ENCODE measurements at regions not wholly inside any gene's neighbourhood (a gene's known extent, or its start where the extent isn't known, plus 50 kb on each side); places are given as distances from the start of the nearest gene placed in this dataset.

- H3K27ac ChIP-seq = peak overlapping the region; percentile 20
- no peak for DNase-seq (ENCODE audit: low read depth, low spot score)
Measured at GRCh38 chr12:92585115-92585727, 117.6 kb upstream of the PLEKHG7 start.

- no peak for DNase-seq (ENCODE audit: low read depth, low spot score)
Measured at GRCh38 chr12:92583910-92584309, 118.9 kb upstream of the PLEKHG7 start.

DNA sequence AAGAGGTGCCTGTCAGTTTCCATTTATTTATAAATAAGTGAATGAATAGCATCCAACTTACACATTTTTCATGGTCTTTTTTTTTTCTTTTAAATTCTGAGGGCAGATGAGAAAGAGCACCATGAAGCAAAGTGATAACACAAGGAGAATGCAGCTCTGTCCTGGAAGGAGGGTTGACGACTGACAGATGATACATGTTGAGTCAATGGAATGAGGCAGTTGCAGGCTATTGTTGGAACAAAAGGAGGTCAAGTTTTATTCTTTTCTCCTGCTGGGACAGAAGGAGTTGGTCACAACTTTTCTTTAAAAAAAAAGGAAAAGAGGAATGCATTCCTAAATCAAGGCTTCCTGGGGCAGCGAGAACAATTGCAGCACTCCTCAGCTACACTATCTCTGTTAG lies 119.9 kb upstream of the PLEKHG7 start:
- no peak overlapping the region for H3K27ac ChIP-seq
- no peak for DNase-seq (ENCODE audit: low read depth, low spot score)

More at GRCh38 chr12:92583910-92584309, 118.9 kb upstream of the PLEKHG7 start:
- no peak overlapping the region for H3K27ac ChIP-seq

DNA sequence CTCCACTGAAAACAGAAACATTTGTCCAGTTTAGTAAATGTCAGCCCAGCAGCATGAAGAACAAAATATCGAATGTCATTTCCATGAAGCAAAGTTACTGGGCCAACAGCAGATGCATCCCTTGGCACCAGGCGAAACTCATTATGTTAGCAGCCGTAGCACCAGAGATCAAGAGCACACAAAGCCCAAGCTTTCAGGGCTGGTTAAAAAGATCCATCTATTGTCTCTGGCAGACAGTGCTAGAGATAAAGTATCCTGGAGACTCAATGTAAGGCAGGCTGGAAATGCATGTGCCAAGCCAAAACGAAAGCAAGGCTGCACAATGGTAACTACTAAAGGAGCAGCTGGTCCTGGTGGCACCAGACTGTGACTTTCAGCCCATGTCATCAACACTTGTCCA lies 120.3 kb upstream of the PLEKHG7 start:
- DNase-seq (ENCODE audit: low read depth, low spot score) = no peak
- H3K27ac ChIP-seq = no peak overlapping the region

- DNase-seq (ENCODE audit: low read depth, low spot score) = no peak
- H3K27ac ChIP-seq = no peak overlapping the region
Measured at GRCh38 chr12:92581604-92582003, 121.2 kb upstream of the PLEKHG7 start.

GRCh38 chr12:92574911-92575570 lies 127.7 kb upstream of the PLEKHG7 start:
- DNase-seq (ENCODE audit: low read depth, low spot score) = no peak
- H3K27ac ChIP-seq = no peak overlapping the region

- DNase-seq (ENCODE audit: low read depth, low spot score) = no peak
- H3K27ac ChIP-seq = peak overlapping the region; percentile 45
Measured at GRCh38 chr12:92574051-92574783, 128.6 kb upstream of the PLEKHG7 start.

DNA sequence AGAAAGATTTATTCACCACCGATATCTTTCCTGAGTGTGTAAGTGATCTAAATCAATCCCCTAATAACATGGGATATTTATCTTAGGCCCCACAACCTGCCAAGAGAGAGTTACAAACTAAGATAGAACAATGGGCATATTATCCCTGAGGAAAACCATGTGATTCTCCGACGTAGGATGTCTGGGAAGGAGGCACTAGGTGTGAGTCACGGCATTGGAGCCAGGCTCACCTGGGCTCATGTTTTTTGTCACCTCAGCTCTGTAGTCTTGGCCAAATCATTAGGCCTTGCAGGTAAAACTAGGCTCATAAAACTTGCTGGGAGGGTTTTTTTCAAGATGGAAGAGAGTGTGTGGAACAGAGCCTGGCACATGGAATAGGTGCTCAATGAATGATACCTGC lies 129.7 kb upstream of the PLEKHG7 start:
- DNase-seq (ENCODE audit: low read depth, low spot score) = no peak
- peak overlapping the region; percentile 45 for H3K27ac ChIP-seq

GRCh38 chr12:92571844-92572543 lies 130.8 kb upstream of the PLEKHG7 start:
- H3K27ac ChIP-seq = peak overlapping the region; percentile 45

DNA sequence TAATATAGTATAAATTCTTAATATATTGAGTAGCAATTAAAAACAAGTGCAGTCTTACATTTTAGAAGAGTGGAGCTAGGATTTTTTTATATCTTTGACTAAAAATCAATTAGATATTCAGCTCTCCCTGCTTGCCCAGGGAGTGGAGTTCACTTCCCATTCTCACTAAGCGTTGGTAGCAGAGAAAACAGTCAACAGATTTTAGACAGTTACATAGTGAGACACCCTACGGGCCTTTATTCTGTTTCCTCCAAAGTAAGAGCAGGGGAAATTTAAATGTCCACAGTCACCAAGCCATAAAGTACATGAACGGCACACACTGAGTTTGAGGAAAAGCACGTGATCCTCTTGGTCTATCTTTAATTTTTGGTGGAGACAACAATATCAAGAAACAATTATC lies 131.6 kb upstream of the PLEKHG7 start:
- no peak for DNase-seq (ENCODE audit: low read depth, low spot score)
- H3K27ac ChIP-seq = no peak overlapping the region

More at GRCh38 chr12:92571844-92572543, 130.8 kb upstream of the PLEKHG7 start:
- DNase-seq (ENCODE audit: low read depth, low spot score) = no peak

- no peak for DNase-seq (ENCODE audit: low read depth, low spot score)
- H3K27ac ChIP-seq = no peak overlapping the region
Measured at GRCh38 chr12:92570056-92570753, 132.6 kb upstream of the PLEKHG7 start.

- no peak for DNase-seq (ENCODE audit: low read depth, low spot score)
- peak overlapping the region; percentile 53 for H3K27ac ChIP-seq
Measured at GRCh38 chr12:92568691-92569090, 134.1 kb upstream of the PLEKHG7 start.

DNA sequence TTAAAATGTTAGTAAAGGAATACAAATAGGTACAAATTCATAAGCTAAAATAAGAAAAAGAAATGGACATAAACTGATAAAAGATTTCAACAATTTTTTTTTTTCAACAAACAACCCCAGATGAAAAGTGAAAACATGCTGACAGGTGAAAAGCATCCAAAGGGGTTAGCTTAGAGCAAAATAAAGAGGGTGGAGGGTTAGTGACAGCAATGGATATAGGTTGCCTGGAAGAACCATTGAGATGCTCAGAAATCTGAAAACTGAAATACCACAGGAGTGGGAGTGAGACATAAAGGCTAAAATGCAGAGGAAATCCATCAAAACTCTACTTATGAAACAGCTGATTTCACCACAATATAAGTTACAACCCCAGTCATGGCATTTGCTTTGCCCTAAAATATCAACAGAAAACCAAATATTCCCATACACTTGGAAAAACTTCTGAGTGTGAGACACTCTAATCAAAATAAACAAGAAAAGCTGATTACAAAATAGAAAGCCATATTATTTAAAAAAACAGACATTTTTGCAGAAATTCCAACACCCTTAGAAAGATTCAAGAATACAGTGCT lies 136.3 kb upstream of the PLEKHG7 start:
- no peak overlapping the region for H3K27ac ChIP-seq
- DNase-seq (ENCODE audit: low read depth, low spot score) = no peak

DNA sequence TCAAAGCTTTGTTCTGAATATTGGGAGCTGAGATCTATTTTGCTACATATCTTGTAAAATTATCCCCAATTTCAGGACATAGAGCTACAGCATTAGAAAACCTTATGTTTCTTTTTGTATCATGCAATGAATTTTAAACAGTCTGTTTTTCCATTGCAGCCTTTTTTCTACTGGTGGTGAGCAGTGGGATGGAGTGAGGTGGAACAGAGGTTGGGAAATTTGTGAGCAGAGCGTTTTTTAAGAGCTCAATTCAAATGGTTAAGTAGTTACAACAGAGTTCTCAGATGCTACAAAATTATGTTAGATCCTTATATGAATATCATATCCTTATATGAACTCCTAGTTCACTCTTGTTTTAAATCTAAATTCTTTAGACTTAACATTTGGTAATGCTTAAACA lies 139.0 kb upstream of the PLEKHG7 start:
- no peak for DNase-seq (ENCODE audit: low read depth, low spot score)
- H3K27ac ChIP-seq = no peak overlapping the region

- no peak overlapping the region for H3K27ac ChIP-seq
- DNase-seq (ENCODE audit: low read depth, low spot score) = no peak
Measured at GRCh38 chr12:92562063-92562734, 140.6 kb upstream of the PLEKHG7 start.

- no peak for DNase-seq (ENCODE audit: low read depth, low spot score)
- H3K27ac ChIP-seq = no peak overlapping the region
Measured at GRCh38 chr12:92561543-92561899, 141.3 kb upstream of the PLEKHG7 start.

DNA sequence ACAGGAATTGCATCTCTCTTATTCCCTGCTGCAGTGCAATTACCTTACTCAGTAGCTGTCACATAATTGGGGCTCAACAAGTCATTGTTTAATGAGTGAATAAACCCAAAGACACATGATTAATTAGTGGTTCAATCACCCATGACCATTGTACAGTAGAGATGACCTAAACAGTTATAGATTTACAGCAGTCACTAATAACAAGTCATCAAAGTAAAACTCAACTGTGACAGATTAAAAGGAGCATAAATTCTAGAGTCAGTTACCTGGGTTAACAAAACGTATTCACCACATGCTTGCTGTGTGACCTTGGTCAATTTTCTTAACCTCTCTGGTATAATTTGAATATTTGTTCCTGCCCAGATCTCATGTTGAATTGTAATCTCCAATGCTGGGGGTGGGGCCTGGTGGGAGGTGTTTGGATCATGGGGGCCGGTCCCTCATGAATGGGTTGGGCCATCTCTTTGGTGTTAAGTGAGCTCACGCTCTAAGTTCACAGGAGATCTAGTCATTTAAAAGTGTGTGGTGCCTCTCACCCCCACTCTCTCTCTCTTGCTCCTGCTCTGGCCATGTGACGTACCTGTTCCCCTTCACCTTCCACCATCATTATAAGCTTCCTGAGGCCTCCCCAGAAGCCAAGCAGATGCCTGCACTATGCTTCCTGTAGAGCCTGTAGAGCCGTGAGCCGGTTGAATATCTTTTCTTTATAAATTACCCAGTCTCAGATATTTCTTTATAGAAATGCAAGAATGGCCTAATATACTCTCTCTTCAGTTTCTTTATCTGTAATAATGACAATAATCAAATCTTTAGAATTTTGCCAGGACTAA lies 141.9 kb upstream of the PLEKHG7 start:
- no peak overlapping the region for H3K27ac ChIP-seq
- no peak for DNase-seq (ENCODE audit: low read depth, low spot score)

GRCh38 chr12:92558806-92559205 lies 144.0 kb upstream of the PLEKHG7 start:
- no peak for DNase-seq (ENCODE audit: low read depth, low spot score)
- H3K27ac ChIP-seq = no peak overlapping the region
